ENCODE measurements at regions not wholly inside any gene's neighbourhood (a gene's known extent, or its start where the extent isn't known, plus 50 kb on each side); places are given as distances from the start of the nearest gene placed in this dataset.
"Not testable (repeated sequence)": the region's sequence is repeated elsewhere in the genome, so short reads cannot be mapped to it uniquely, and the experiment has no call there.

- H3K9me3 ChIP-seq: no peaks in the 10 kb centered on the region
- no peaks in the 10 kb centered on the region for H3K27me3 ChIP-seq
- no peak overlapping the region for H3K27ac ChIP-seq
- intact Hi-C loops (cut with DNase I): no loop called here
- 91 to 92% (median 91%) methylated on average over 12 of the region's 12 CpGs for WGBS, 3 donors
- DNase-seq: no peak
- H3K36me3 ChIP-seq: no peaks in the 10 kb centered on the region
- H3K4me3 ChIP-seq: no peak overlapping the region
- TF ChIP-seq EP300 (IDR thresholded peaks at IDR 0.05): no peak
- no peak for TF ChIP-seq POLR2A (IDR thresholded peaks at IDR 0.05)
- no peak for TF ChIP-seq CTCF (IDR thresholded peaks at IDR 0.05)
- H3K4me1 ChIP-seq (ENCODE audit: insufficient read depth): no peaks in the 10 kb centered on the region
Measured at GRCh38 chr22:47406180-47406834, 643.9 kb downstream of the TBC1D22A start.

- H3K9me3 ChIP-seq; DNase-seq; H3K36me3 ChIP-seq; intact Hi-C loops (cut with DNase I); H3K4me3 ChIP-seq; H3K27ac ChIP-seq; H3K4me1 ChIP-seq (ENCODE audit: insufficient read depth); H3K27me3 ChIP-seq: not testable (repeated sequence)
- WGBS, 3 donors: 91 to 95% (median 94%) methylated on average over 15 of the region's 15 CpGs
Measured at GRCh38 chr22:47405222-47405621, 642.8 kb downstream of the TBC1D22A start.

GRCh38 chr22:47402876-47403525 lies 640.6 kb downstream of the TBC1D22A start:
- no peak overlapping the region for H3K4me3 ChIP-seq
- H3K27me3 ChIP-seq: no peaks in the 10 kb centered on the region
- H3K27ac ChIP-seq: no peak overlapping the region
- H3K9me3 ChIP-seq: no peaks in the 10 kb centered on the region
- intact Hi-C loops (cut with DNase I): no loop called here
- WGBS, 3 donors: 86 to 88% (median 87%) methylated on average over 14 of the region's 14 CpGs
- no peaks in the 10 kb centered on the region for H3K36me3 ChIP-seq
- no peaks in the 10 kb centered on the region for H3K4me1 ChIP-seq (ENCODE audit: insufficient read depth)
- DNase-seq: peak in 1 of 5 donors; percentile 1
- no peak for TF ChIP-seq POLR2A (IDR thresholded peaks at IDR 0.05)
- TF ChIP-seq EP300 (IDR thresholded peaks at IDR 0.05): no peak
- no peak for TF ChIP-seq CTCF (IDR thresholded peaks at IDR 0.05)

- no peak for TF ChIP-seq EP300 (IDR thresholded peaks at IDR 0.05)
- H3K27ac ChIP-seq: no peak overlapping the region
- H3K4me1 ChIP-seq (ENCODE audit: insufficient read depth): no peaks in the 10 kb centered on the region
- no peaks in the 10 kb centered on the region for H3K27me3 ChIP-seq
- no peaks in the 10 kb centered on the region for H3K9me3 ChIP-seq
- H3K4me3 ChIP-seq: no peak overlapping the region
- no peaks in the 10 kb centered on the region for H3K36me3 ChIP-seq
- no peak for DNase-seq
- intact Hi-C loops (cut with DNase I): no loop called here
- 74 to 84% (median 79%) methylated on average over 29 of the region's 29 CpGs for WGBS, 3 donors
Measured at GRCh38 chr22:47401976-47402770, 639.7 kb downstream of the TBC1D22A start.

GRCh38 chr22:47401592-47401898 lies 639.1 kb downstream of the TBC1D22A start:
- H3K36me3 ChIP-seq: no peaks in the 10 kb centered on the region
- 84 to 90% (median 89%) methylated on average over 11 to 12 of the region's 12 CpGs for WGBS, 3 donors
- no peaks in the 10 kb centered on the region for H3K27me3 ChIP-seq
- H3K4me3 ChIP-seq: no peak overlapping the region
- intact Hi-C loops (cut with DNase I): no loop called here
- no peak overlapping the region for H3K27ac ChIP-seq
- H3K9me3 ChIP-seq: no peaks in the 10 kb centered on the region
- DNase-seq: no peak
- H3K4me1 ChIP-seq (ENCODE audit: insufficient read depth): no peaks in the 10 kb centered on the region
- TF ChIP-seq POLR2A (IDR thresholded peaks at IDR 0.05) (no peak), EP300 (IDR thresholded peaks at IDR 0.05) (no peak), CTCF (IDR thresholded peaks at IDR 0.05) (no peak)
